GM18858 (cell line): ENCODE measurements at regions not wholly inside any gene's neighbourhood (a gene's known extent, or its start where the extent isn't known, plus 50 kb on each side); places are given as distances from the start of the nearest gene placed in this dataset.

Source experiments
- ATAC-seq: cut with Tn5 transposase; IDR thresholded peaks from one replicate; pipeline ENCODE4 v1.9.1; 2021; ENCODE audit not compliant: unreplicated experiment

- ATAC-seq: no peak
These were observed 51.9 kb upstream of the DBX2 start for GRCh38 chr12:45102818-45103217.

- no peak for ATAC-seq
These were observed 55.1 kb upstream of the DBX2 start for GRCh38 chr12:45105996-45106395.

- ATAC-seq: no peak
These were observed 61.4 kb upstream of the DBX2 start for GRCh38 chr12:45112306-45112705.

- ATAC-seq: no peak
These were observed 70.3 kb upstream of the DBX2 start for GRCh38 chr12:45121224-45121623.

GRCh38 chr12:45122768-45123380, 72.0 kb upstream of the DBX2 start:
- no peak for ATAC-seq

GRCh38 chr12:45124485-45125155, 73.7 kb upstream of the DBX2 start:
- ATAC-seq: no peak

GRCh38 chr12:45125997-45126396, 75.1 kb upstream of the DBX2 start:
- ATAC-seq: no peak

GRCh38 chr12:45128637-45129036, 77.7 kb upstream of the DBX2 start:
- no peak for ATAC-seq

GRCh38 chr12:45130881-45131281, 80.0 kb upstream of the DBX2 start:
- peak; percentile 85 for ATAC-seq

GRCh38 chr12:45131506-45131905, 80.6 kb upstream of the DBX2 start:
- no peak for ATAC-seq

GRCh38 chr12:45138609-45139008, 77.3 kb upstream of the ANO6 start:
- ATAC-seq: no peak

GRCh38 chr12:45148006-45148405, 67.9 kb upstream of the ANO6 start:
- no peak for ATAC-seq

GRCh38 chr12:45148619-45149018, 67.3 kb upstream of the ANO6 start:
- ATAC-seq: no peak

GRCh38 chr12:45165284-45165683, 50.6 kb upstream of the ANO6 start:
- no peak for ATAC-seq

- ATAC-seq: no peak
These were observed 49.8 kb upstream of the ANO6 start for GRCh38 chr12:45166056-45166455.
